Eye (tissue), 1 donor: ENCODE measurements at regions not wholly inside any gene's neighbourhood (a gene's known extent, or its start where the extent isn't known, plus 50 kb on each side); places are given as distances from the start of the nearest gene placed in this dataset.

Experiments
- DNase-seq: peaks from one replicate; pipeline ENCODE4 v3.0.0-alpha.2; 2015

DNA sequence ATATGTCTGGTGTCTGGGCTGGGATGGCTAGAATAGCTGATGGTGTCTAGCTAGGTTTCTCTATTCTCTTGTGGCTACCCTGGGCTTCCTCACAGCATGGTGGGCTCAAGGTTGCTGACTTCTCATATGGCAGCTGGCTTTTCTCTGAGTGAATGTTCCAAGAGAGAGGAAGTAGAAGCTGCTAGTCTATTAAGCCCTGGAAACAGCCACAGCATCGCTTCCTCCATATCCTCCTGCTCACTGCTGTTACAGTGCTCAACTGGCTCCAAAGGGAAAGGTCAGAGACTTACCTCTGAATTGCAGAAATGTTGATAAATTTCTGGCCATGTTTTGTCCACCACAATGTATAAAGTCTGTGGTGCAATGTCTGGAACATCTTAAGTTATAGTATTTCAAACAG is 299.9 kb upstream of the ADAMTS9 start:
- DNase-seq = no peak

DNA sequence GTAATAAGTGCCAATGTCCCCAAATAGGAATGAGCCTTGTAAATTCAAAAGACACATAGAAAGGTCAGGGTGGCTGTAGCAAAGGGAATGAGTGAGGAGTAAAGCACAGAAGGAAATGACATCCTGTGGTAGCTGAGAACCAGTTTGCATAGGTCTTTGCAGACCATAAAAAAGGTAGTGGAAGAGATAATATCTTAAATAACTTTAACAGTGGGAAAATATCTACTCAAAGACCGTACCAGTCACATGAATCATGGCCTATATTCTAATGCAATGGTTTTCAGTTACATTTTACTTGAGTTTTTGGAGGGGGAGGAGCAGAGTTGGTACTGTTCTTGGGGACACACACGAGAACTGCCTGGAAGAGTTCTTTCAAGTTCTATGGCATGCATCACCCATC is 297.3 kb upstream of the ADAMTS9 start:
- no peak for DNase-seq

DNA sequence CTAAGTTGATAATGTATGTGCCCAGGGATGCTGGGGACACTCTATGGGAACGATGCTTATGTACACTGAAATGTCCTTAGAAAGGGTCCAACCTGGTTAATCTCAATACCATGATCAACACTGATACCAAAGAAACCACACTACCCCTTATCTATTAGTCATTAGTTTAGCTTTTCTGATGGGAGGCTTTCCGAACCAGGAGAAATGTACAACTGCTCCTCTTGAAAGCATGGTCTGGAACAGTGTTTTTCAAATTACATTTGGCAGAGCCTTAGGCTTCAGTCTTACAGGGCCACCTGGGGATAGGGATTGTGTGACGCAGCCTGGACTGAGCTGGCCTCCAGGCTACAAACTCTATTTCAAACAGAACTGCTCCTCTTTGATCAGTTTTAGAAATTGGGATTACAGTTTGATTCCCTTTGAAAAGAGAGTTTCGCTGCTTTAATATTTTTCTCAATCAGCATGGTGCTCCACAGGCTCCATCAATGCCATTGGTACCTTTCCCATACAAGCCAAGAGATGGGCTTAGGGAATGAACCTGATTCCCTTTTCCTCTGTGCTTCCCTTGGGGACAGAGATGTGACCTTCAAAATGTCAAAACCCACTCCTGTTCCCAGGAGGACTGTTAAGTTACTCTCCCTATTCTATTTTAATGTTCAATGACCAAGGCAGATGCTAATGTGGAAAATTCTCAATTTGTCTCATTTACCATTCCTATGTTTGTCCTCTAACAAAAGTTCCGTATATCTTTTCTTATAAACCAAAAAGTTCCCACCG is 296.0 kb upstream of the ADAMTS9 start:
- DNase-seq = no peak

DNA sequence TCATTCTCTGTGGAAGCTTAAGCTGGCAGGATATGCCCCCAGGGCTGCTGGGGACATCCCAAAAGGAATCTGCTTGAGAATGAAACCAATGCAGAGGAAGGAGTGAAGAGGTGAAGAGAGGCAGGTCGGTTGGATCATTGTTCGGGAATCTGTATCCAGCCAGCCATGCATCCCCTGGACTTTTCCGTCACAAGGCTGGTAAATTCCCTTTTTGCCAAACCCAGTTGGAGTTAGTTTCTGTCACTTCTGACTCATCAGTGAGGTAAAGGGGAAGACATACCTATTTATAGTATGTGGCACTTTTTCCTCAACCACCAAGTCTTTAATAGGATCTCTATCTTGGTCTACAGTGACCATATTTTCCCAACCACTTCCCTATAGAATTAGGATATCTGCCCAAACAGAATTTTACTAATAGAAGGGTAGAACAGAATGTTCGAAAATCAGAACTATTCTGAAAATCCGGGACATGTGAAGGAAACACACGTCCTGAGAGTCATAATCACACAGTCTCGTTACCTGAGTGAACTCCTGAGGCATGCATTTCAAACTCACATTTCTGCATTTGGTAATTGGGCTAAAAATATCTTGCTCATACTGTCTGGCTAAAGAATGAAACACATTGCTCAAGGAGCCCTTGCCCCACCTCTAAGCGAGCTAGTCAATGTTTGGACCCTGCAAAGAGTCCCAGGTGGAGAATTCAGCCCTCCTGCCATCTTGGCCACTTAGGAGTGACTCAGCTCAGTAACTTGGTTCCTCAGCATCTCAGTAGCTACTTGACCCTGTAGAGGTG is 289.7 kb upstream of the ADAMTS9 start:
- DNase-seq = no peak

DNA sequence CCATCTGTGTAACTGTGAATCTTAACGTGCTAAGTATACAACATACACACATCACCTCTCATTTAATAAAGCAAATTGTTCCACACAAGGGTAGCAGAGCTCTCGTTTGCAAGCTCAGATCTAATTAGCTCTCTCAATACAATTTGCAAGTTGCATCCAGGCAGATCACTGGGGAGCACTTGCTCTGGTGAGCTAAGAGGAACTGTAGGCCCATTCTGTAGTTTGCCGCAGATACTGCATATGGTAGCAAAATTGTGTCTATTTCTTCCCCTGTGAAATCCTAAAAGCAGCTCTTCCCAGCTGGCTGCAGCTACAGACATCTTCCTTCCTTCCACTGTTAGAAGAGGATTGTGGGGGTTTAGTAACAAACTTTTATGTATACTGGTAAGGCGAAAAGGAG is 288.7 kb upstream of the ADAMTS9 start:
- DNase-seq = no peak

DNA sequence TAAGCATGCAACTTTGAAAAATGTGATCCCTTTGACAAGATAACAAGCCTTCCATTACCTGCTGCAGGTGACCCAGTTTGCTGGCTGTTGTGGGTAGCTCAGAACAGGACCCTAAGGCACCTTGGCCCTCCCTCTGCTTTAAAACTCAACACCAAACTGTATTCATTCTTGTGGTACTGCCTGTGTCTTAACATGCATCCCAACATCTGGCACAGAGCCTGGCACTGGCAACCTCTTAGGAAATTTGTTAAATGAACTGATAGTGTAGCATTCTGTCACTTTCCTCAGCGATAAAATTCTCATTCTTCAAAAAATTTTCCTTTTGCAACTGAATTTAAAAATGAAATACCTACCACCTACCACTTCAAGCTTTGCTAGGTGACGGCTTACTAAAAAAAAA is 287.3 kb upstream of the ADAMTS9 start:
- no peak for DNase-seq

DNA sequence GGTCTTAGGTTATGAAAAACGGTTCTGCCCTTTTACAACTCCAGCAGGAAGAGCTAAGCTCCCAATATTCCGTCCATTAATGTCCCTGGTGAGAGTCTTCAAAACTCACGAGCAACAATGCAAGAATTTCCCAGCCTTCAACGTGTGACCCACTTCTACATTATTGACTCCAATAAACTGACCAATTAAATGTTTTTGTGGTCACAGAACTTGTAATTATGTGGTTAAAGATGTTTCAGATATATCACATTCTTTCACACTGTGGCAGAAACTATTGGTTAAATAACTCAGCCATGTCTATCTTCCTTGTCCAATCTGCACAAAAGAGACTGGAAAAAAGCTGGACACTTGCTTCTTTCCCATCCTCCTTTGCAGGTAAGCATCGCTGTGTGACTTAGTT is 286.6 kb upstream of the ADAMTS9 start:
- no peak for DNase-seq

DNA sequence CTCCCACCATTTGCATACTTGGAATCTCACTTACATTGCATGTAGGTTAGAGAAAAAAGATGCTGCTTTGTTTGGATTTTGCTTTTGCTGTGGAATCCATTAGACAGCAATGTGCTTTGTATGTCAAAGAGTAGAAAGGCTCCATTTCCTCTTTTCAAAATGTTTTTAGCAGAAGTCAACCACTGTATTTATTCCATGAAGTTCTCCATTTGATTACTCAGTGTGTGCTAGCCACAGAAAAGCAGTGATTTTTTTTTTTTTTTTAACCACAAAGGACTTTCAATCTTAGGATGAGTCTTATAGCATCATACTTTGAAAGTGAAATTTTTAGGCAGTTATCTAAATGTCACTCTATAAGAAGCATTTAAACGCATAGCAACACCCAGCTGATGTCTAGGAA is 285.0 kb upstream of the ADAMTS9 start:
- DNase-seq = no peak

DNA sequence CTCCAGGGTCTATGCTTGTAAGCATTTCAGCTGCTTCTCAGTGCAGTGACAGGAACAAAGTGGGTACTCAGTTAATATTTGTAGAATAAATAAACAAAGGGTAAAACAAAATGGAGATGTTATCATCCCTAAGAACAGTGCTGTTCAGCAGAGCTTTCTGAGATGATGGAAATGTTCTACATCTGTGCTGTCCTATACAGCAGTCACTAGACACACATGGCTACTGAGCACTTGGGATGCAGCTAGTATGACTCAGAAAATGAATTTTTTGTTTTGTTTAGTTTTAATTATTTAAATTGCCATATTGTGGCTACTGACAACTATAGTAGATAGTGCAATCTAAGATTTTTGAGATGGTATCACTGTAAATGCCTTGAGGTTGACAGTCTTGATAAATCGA is 283.8 kb upstream of the ADAMTS9 start:
- DNase-seq = no peak

DNA sequence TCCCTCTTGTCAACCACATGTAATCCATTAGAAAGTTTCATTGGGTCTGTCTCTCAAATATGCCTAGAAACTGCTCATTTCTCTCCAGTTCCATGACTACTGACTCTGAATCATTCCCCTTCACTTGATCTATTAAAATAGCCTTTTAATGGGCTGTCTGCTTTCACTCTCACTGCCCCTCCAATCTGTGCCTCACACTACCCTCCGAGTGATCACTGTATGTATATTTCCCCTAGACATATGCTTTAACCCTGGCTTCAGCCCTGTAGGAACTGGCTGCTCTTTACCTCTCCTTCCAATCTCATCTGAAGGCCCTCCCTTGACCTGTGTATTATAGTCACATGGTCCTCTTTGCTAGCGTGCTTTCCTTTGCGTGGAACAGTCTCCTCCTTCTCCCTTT is 282.8 kb upstream of the ADAMTS9 start:
- DNase-seq = no peak

DNA sequence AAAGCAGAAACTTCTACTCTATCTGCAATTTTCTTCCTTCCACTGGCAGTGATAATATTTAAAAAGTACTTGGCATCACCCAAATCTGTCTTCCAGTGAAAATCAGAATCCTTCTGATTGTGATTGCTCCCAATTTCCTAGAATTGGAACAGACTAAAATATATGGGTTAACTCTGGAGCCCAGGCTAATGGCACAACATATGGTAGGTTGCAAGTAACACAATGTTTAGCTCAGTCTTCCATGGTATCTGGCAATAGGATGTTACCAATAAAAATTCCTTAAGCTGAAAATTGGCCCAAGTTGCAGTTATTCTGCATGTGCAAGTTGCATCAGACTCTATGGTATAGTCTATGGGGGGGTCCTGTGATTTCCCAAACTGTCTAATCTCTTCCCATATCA is 273.5 kb upstream of the ADAMTS9 start:
- DNase-seq = no peak

DNA sequence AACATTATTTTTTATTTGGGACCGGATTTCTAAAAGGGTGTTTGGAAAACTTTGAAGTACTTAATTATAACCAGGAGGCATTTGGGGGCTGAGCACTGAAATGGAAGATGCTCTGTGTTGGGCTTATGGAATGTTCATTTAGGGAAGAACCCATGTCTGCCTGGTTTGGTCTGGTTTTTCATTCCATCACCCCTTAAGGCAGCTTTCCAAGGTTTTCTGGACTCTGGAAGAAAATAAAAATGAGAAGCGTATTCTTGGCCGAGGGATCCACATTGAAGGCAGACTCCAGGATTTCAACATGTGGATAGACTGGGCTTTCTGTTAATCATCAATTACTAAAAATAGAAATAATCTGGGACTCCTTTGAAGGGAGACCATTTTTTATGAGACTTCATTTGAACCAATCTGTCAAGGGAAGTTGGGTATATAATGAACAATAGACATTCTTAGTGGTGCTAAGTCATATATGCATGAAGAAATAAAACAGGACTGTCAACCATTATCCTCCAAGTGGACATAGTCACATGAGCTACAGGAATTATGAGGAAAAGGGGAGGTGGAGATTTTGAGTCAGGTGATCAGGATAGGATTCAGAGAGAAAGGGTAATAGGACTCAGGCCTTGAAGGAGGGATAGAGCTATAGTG is 270.5 kb upstream of the ADAMTS9 start:
- DNase-seq = no peak

DNA sequence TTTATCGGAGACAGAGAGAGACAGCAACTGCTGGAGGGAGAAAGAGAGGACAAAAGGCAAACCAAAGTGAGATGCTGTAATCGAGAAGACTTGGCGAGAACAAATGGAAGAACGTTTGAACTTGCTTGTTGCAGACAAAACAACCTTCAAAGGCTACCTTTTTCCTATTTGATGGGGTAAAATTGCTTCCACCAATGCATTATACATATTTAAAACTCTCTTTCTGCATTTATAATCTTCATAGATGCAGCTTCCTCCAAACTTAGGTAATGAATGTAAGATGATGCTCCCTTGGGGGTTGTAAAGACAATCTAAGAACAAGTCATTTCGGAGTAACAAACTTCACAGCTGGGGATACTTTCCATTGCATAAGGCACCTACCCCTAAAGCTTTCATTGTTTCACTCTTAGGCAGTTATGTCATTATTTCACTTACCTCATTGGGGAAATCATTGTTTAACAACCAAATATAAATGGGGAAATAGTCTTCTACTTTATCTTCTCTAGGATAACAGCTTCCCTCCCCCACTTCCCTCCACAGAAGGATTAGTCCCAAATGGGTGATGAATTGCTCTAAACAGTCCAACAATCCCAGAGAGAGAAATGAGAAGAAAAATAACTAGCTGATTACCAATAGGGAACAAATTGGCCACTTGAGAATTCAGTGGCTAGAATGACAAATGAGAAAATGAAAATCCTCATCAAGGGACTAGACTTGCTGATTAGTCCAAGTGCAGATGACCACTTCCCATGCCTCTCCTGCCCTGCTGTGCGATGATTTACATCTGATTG is 269.8 kb upstream of the ADAMTS9 start:
- DNase-seq = no peak

DNA sequence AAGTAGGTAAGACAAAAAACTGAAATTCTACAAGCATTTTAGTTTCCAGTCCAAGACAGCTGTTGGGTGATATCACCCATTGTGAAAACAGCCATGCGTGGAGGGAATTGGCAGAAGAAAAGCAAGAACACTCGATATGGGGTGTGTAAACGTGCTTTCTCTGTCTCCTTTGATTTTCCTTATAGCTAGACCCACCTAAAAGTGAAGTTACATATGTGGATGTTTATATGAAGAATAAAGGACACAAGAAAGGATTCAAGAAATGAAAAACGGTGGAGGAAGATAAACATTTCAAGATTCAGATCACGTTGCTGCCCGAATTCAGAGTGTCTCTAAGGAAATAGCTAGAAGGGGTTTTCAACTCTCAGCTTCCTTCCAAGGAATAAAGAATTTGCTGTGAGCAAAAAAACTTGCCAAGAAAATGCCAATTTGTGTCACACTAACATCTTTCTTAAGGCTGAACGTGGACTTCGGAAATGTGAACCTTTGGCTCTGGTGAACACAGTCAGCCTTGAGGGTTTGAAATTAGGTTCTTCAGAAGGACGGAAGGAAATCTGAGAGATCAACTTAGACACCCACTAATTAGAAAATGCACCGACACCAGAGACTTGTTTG is 269.0 kb upstream of the ADAMTS9 start:
- DNase-seq = peak; percentile 38

DNA sequence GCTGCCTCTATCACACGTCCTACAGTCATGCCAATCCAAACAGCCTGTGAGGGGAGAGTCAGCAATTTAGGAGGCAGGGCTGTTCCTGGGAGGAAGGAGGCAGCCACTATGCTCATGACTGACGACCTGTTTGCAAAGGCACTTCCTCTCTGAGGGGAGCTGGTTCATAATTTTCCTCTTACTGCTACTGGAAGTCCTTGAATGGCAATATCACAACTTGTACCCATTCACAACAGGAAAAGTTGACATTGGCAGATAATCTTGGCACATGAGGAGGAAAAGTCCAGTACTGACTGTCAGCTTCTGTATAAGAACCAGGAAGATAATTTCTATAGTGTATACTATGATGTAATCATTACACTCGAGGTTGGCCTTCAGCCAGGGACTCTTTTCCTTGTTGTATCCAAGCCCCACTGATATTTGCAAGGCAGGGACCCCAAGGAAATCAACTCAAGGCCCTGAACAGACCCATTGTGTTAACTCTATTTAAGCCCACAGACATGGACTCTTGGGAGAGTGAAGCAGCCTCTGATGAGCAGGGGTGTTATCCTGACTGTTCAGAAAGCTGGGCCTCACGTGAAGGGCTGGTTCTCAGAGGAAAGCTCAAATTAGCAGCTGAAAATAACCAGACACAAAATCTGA is 267.3 kb upstream of the ADAMTS9 start:
- DNase-seq = peak; percentile 42

DNA sequence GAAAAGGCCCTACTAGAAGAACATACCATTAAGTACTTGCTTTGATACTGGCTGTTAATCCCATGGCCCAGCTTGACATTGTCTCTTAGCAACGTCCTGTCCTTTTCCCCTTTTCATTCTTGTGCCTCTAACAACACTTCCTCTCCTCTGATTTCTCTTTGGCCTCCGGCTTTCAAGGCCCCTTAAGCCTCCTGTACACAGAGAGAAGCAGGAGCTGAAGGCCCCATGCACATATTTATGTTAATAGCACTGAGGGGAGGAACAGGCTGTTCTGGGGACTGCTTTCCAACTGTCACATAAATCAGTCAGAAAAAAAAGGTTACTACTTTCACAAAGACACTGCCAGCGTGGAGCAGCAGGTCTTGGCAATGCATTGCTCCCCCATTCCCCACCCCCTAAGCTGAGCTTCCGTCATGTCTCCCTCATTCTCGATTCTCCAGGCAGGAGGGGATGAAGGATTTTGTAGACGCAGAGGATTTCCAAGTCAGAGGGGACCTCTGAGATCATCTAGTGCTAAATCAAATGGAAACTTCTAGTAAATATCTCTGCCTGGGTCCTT is 257.4 kb upstream of the ADAMTS9 start:
- peak; percentile 89 for DNase-seq

DNA sequence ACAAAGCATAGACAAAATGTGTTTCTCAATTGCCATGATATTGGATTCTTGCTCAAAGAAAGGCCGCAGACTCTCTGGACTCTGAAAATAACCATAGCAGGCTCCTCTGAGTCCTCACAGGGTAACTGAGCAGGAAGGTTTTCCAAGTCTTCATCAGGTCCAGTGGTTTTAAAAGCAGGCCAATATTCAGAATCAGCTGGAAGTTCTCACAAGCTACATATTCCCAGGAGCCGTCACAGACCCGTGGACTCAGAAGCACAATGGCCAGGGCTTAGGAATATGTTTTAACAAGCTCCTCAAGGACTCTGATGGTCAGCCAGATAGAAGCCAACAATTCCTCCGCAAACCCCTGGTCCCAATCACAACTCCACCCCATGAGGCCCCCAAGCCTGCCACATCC is 256.1 kb upstream of the ADAMTS9 start:
- DNase-seq = no peak

DNA sequence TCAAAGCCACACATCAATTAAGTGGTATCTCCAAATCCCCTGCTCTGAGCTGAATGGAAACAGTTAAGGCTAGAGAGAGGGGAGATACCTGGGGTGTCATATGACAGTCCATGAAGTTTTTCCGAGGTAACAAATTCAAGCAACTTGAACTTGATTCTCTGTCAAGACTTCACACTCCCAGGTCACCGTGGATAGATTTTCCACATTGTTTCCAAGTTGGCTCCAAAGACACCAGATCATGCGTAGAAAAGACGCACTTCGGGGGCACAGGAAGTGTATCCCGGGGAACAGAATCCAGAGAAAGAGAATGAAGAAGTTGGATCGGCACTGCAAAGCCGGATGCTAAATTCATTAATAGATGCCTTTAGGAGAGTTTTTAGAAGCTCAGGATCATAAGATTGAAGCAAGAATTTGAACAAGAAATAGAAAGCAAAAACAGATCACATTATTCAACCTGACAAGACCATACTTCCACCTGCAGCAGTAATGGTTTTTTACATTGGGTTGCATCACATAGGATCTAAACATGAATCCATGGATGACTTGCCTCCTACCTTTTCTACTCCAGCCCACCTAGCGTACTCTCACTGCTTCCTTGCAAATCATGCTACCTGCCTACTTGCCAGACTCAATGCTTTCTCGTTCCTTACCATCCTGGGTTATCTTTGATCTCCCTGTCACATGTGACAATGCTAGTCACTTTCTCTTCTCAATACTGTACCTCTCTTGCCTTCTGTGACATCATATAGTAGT is 253.0 kb upstream of the ADAMTS9 start:
- DNase-seq = no peak

DNA sequence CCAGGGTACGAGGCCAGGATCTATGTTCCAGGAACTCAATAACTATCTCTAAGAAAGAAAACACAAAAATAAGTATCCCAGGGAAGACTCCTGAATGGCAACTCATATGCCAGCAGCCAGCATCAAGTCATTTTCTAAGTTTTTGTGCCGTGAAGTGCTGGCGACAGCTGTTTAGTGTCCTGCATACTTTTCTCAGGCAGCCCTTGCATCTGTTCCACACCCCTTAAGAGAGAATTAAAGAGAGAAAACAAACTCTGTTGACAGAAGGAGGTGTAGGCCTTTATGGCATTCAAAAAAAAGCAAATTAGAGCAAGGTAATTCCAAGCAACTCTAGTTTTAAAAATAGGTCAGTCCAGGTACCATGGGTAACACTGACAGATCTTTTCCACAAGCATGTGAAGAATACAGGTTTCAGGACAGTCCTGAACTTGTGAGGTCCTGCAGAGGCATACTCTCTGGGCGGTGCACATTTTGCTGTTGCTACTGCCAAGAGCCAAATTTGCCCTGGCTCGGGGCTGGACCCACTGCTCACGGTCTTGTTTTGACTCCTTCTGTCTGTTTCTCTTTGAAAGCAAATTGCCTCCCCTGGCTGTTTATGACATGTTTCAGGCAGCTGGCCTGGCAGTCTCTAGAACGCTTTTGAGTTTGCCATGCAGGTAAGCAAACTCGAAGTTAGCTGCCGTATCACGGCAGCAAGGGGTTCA is 252.1 kb upstream of the ADAMTS9 start:
- DNase-seq = no peak

DNA sequence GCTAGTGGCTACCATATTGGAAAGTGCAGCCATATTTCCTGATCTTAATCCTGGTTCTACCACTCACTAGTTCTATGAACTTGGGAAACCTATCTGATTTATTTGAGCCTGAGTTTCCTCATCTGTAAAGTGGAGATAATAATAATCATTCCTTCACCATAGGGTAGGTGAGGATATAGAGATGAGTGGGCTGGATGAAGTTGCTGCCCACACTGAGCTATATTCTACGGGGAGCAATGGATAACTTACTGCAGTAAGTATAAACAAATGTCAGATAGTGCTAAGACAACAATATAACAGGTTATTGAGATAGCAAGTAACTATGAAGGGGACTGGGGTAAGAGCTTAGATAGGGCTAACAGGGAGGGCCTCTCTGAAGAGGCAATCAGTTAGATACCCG is 251.5 kb upstream of the ADAMTS9 start:
- DNase-seq = no peak
